Myocyte (in vitro differentiated cells): ENCODE measurements at regions not wholly inside any gene's neighbourhood (a gene's known extent, or its start where the extent isn't known, plus 50 kb on each side); places are given as distances from the start of the nearest gene placed in this dataset.
"Not testable (repeated sequence)": the region's sequence is repeated elsewhere in the genome, so short reads cannot be mapped to it uniquely, and the experiment has no call there.

Experiments used
- DNase-seq: peaks from one replicate; pipeline ENCODE4 v3.0.0-alpha.2; 2012; ENCODE audit warnings: low read depth

DNA sequence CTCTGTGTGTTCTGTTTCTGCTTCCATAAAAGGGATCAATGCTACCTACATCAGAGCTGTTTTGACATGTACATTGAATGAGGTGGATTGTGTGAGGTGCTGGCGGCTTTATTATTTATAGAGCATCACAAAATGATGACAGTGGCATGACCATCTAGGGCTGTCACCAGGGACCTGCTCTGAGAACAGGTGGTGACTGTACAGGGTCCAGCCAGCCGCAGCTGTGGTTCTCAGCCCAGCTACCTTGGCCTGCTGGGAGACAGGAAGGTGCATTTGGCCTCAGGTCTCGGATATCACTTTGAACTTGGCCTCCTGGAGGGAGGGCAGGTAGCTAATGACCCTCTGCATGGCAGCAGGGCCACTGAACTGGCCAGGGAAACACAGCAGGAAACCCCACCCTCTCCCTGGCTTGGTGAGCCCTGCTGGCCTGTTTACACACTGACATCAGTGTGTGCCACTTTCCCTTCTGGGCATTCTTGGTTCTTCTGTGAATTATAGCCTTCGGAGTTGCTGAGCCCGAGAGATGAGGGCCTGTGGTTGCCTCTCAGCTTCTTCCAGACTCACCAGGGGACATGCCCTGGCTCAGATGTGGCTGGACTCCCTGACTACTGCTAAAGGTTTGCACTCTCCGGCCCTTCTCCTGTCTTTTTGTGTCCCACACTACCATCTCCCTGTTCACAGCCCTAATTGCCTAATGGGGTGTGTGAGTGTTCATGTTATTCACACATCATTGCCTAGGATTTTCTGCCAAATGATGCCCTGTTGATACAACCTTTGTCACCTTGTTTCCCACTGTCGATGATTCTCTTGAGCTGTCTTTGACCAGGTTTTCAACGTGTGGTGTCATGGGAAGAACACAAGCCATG lies 109.2 kb upstream of the RAB12 start:
- no peak for DNase-seq

- no peak for DNase-seq
Observed at GRCh38 chr18:8501044-8501443, 108.2 kb upstream of the RAB12 start.

DNA sequence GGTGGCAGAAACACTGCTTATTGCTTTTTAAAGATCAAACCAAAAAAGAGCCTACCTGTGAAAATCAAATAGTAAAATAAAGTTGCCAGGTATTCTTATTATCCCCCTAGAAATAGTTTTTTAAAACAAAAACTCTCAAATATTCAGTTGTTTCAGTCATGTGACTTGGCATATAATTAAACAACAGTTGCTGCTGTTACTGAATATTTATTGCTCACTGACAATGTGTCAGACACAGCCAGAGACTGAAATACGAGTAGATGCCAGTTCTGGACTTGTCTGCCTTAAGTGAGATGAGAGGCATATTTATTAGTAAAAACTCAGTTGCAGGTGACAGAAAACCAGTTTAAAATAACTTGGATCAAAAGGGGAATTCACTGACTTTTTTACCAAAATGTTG lies 106.0 kb upstream of the RAB12 start:
- peak; percentile 38 for DNase-seq

DNA sequence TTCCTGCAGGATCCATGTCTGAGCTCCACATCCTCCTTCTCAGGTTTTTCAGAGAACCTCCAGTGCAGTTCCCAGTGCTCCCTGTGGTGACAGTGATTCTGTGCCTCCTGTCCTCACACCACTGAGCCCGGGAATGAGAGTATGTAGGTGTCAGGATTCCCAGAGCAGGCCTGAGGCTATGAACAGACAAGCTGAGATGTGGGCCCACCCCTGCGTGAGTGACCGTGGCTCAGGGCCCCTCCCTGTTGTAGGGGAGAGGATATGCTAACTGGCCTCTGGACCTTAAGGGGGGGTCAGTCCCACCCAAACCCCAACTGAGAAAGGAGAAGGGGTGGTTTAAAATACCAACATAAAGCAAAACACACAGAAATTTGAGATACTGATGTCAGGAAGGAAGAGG lies 104.8 kb upstream of the RAB12 start:
- no peak for DNase-seq

- peak; percentile 15 for DNase-seq
Observed at GRCh38 chr18:8504880-8505435, 104.3 kb upstream of the RAB12 start.

- no peak for DNase-seq
Observed at GRCh38 chr18:8506251-8507049, 102.8 kb upstream of the RAB12 start.

- DNase-seq = no peak
Observed at GRCh38 chr18:8507361-8507760, 101.9 kb upstream of the RAB12 start.

DNA sequence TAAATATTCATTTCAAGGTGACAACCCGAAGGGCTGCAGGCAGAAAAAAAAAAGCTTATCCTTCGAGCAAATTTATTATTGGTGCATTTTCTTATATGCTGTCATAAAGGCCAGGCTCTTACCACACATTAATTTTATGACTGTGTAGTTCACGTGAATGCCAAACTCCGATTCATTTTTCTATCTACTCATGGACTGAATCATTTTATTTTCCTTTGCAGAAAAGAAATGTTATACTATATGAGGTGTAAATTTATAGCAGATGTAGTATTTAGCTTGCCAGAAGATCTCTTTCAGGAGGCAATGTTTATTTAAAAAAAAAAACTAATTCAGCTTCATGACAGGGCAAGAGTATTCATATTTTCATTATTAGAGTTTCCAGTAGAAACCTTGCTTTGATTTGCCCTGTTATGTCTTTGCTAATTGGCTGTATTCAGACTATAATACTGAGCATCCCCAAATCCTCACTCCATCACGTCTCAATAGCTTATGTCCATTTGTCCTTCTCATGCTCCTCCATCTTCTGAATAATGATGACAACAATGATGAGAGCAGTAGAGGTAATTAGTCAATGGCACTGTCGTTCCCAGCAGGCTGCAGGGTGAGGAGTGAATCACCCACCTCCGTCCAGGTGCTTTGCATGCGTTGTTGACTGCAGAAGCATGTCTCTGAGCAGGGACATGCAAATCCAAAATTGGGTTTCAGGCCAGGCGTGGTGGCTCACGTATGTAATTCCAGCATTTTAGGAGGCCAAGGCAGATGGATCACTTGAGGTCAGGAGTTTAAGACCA lies 101.1 kb upstream of the RAB12 start:
- no peak for DNase-seq

DNA sequence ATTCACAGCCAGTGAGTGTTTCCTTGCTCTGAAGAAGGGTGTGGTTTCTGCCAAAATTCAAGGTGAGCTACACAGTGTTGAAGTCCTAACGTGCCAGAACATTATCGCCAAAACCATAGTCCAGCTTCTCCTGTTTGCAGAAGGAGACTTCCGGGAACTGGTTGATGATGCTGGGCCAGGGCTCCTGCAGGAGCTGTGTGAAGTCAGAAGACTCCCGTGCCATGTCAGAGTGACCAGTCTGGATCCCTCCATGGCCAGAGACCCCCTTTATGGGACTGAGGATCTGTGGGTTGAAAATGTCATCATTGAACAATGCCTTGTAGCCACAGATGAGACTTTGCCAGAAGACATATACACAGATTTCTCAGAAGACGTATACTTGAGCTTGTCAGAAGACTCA lies 96.0 kb upstream of the RAB12 start:
- no peak for DNase-seq

- no peak for DNase-seq
Observed at GRCh38 chr18:8514409-8514808, 94.8 kb upstream of the RAB12 start.

GRCh38 chr18:8515142-8515865 lies 93.9 kb upstream of the RAB12 start:
- DNase-seq = no peak

GRCh38 chr18:8516371-8517250 lies 92.6 kb upstream of the RAB12 start:
- no peak for DNase-seq

- no peak for DNase-seq
Observed at GRCh38 chr18:8517276-8517675, 92.0 kb upstream of the RAB12 start.

DNA sequence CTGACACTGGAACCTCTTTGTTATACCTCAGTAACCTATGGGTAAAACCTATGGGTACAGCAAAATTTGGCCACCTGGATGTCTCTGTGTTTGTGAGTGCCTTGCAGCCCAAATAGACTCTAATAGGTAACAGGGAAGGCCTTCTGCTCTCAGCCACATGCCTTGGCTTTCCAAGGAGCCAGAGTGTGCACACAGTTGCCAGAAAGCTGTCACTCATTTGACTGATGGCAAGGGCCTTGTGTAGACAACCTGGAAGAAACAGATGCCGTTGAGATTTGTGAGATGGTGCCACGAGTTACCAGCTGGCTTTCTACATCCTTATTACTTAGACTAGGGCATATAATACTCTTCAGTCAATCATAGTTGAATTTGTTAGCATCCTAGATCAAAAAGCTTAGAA lies 90.1 kb upstream of the RAB12 start:
- DNase-seq = no peak

DNA sequence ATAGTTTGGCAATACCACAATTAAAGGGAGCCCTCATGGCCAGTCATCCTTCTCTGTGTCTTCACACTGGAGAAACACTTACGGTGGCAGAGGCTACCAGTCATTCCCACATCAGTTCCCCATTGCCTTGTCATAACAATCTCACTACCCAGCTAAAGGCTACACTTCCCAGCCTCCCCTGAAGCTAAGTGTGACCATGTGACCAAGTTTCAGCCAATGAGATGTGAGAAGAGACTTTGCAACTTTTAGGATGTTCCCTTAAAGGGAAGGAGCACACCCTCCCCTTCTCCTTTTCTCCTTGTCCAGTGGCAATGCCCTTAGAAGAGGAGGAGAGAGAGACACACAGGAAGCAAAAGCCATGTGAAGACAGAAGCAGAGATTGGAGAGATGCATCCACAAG lies 89.0 kb upstream of the RAB12 start:
- no peak for DNase-seq

GRCh38 chr18:8522756-8523155 lies 86.5 kb upstream of the RAB12 start:
- DNase-seq = no peak

GRCh38 chr18:8525692-8526091 lies 83.5 kb upstream of the RAB12 start:
- no peak for DNase-seq

DNA sequence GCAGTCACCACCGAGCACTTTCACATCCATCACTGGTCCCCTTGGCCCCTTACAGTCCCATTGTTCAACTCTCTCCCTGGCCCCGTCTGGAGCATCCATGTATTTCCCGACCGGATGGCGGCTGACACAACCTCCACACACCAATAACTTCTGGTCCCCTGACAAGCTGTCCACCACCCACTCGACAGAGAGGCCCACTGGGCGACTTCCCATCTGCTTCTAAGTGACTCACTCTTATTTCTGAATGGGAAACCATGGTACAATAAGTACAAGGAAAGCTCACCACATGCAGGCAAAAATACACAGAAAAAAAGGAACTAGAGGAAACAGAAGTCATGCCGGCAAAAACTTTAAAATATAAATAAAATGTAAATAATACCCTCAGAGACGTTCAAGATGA lies 82.9 kb upstream of the RAB12 start:
- DNase-seq = no peak

DNA sequence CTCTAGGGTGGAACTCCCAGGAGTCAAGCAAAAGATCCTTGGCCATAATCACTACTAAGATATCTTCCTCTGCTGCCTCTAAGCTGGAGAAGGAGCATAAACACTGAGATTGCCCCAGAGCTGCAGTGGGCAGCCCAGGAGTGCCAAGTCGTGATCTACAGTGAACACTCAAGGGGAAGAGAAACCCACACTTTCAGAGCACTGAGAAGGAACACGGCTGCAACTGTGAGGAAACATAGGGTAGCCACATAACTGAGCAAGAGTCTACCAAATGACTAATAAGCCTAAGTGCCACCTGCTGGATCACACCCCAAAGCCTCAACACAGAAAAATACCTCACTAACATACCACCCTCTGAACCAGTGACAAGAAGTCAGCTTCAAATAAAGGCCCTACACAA lies 79.6 kb upstream of the RAB12 start:
- no peak for DNase-seq

DNA sequence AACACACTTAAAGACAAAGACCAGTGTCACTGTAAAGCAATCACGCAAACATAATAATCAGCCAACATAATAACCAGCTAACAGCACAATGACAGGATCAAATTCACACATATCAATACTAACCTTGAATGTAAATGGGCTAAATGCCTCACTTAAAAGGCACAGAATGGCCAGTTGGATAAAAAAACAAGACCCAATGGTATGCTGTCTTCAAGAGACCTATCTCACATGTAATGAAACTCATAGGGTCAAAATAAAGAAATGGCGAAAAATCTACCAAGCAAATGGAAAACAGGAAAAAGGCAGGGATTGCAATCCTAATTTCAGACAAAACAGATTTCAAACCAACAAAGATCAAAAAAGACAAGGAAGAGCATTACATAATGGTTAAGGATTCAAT lies 78.2 kb upstream of the RAB12 start:
- DNase-seq = not testable (repeated sequence)
